Activated naive CD8-positive, alpha-beta T cell treated with anti-CD3 and anti-CD28 coated beads, Interleukin-2, amount 10 ng/mL, durations not matched to agents 7 days and 5 days (primary cell): ENCODE measurements at regions not wholly inside any gene's neighbourhood (a gene's known extent, or its start where the extent isn't known, plus 50 kb on each side); places are given as distances from the start of the nearest gene placed in this dataset.

Source experiments
- ATAC-seq: fragments of 150-1000 bp; cut with Tn5 transposase; one replicate; pipeline ENCODE4 v1.10.0; 2021; ENCODE audit warnings: low read depth, moderate library complexity
- POLR2A ChIA-PET: fragments of 350-600 bp; sonication (Branson Sonifier 250); formaldehyde crosslinking; loops from one replicate; lab custom pipeline; 2021; ENCODE audit warnings: antibody characterized with exemption; lab: Charles Lee
- DNase-seq: peaks from one replicate; pipeline ENCODE4 v3.0.0; 2021
- H3K27ac Mint-ChIP-seq: one replicate; pipeline ENCODE4 v1.8.0; 2022; ENCODE audit warnings: mild to moderate bottlenecking, mixed read lengths
- H3K27me3 Mint-ChIP-seq: one replicate; pipeline ENCODE4 v1.8.0; 2022; ENCODE audit warnings: mild to moderate bottlenecking, moderate library complexity, mixed read lengths
- H3K36me3 Mint-ChIP-seq: one replicate; pipeline ENCODE4 v1.8.0; 2021; ENCODE audit warnings: mild to moderate bottlenecking, mixed read lengths
- H3K4me1 Mint-ChIP-seq: one replicate; pipeline ENCODE4 v1.8.0; 2021; ENCODE audit warnings: mixed read lengths
- H3K4me3 Mint-ChIP-seq: one replicate; pipeline ENCODE4 v1.8.0; 2022; ENCODE audit warnings: mild to moderate bottlenecking, moderate library complexity, mixed read lengths
- H3K9me3 Mint-ChIP-seq: one replicate; pipeline ENCODE4 v1.8.0; 2021; ENCODE audit warnings: mixed read lengths

DNA sequence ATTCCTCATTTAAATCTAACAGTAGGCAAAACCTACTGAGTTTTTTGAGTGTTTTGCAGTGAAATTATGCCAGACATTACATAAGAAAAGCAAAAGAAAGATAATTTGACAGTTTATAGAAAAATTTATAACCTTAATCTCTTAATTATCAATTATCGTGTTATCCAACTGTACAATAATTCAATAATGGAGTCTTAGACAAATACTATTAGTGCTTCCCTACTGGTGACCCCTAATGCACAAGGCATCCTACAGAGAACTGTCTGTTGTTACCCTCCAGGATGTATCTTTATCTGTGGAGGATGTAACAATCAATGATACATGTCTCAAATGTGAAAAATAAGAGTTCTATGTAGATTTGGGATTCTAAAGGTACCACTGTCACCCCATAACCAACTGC is 1687.6 kb downstream of the GRIK2 start:
- Mint-ChIP-seq H3K27me3 (no peaks in the 10 kb centered on the region), H3K36me3 (no peaks in the 10 kb centered on the region), H3K27ac (no peak overlapping the region), H3K4me1 (no peaks in the 10 kb centered on the region), H3K9me3 (peaks cover 5% of the 10 kb centered on the region), H3K4me3 (no peak overlapping the region)
- POLR2A ChIA-PET: no interaction called here
- ATAC-seq (no peak), DNase-seq (no peak)

DNA sequence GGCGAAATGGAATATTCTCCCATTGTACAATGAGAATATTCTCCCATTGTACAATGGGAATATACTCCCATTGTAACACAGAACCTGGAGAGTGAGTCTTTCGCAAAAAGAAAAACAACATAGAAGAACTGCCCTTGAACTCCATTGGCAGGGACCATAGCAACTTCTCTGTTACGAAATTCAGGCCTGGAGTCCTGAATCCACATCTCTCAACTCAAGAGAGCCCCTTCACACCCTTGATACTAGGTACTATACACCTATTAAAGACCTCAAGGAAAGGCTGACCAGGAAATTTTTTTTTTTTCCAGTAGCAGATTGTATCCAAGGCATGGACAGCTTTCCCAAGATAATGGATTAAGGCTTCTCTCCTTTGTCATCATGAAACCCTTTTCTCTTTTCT is 1687.0 kb downstream of the GRIK2 start:
- ATAC-seq (no peak), DNase-seq (no peak)
- H3K27ac Mint-ChIP-seq: no peak overlapping the region
- H3K36me3 Mint-ChIP-seq: no peaks in the 10 kb centered on the region
- no peak overlapping the region for H3K4me3 Mint-ChIP-seq
- POLR2A ChIA-PET: no interaction called here
- H3K9me3 Mint-ChIP-seq: peaks cover 5% of the 10 kb centered on the region
- H3K4me1 Mint-ChIP-seq: no peaks in the 10 kb centered on the region
- no peaks in the 10 kb centered on the region for H3K27me3 Mint-ChIP-seq

DNA sequence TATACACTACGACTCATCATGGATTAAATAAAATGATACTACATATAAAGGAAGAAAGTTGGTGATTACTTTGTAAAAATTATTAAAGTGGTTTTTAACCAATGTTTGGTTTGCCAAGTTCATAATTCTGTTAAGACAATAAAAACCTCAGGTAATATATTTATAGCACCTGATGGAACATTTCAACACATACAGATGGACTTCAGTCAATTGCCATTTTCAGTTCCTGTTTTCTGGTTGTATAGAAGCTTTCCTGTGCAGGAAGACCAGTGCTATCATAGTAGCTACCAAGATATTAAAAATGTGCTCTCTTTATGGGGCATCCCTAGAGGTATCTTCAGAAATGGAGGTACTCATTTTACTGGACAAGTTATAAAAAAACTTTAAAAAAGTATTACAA is 1686.4 kb downstream of the GRIK2 start:
- Mint-ChIP-seq H3K9me3 (peaks cover 5% of the 10 kb centered on the region), H3K4me3 (no peak overlapping the region), H3K27me3 (no peaks in the 10 kb centered on the region), H3K27ac (no peak overlapping the region), H3K36me3 (no peaks in the 10 kb centered on the region), H3K4me1 (no peaks in the 10 kb centered on the region)
- POLR2A ChIA-PET: no interaction called here
- ATAC-seq: no peak
- no peak for DNase-seq

DNA sequence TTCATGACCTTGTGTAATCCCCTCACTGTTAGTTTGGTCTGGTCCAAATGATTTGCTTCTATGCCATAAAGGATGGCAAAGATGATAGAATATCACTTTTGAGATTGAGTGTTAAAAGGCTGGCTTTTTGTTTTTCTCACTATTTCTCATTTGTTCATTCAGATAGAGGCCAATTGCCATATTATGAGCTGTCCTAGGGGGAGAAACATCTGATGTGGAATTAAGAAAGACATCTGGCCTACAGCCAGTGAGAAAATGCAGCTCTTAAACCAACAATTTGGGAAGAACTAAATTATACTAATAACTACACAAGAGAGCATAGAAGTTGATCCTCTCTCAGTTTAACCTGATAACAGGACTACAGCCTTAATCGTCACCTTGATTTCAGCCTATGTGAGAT is 1668.6 kb downstream of the GRIK2 start:
- Mint-ChIP-seq H3K4me3 (no peak overlapping the region), H3K9me3 (peaks cover 5% of the 10 kb centered on the region), H3K27me3 (no peaks in the 10 kb centered on the region), H3K4me1 (no peaks in the 10 kb centered on the region), H3K36me3 (no peaks in the 10 kb centered on the region), H3K27ac (no peak overlapping the region)
- ATAC-seq: no peak
- DNase-seq: no peak
- POLR2A ChIA-PET: no interaction called here

DNA sequence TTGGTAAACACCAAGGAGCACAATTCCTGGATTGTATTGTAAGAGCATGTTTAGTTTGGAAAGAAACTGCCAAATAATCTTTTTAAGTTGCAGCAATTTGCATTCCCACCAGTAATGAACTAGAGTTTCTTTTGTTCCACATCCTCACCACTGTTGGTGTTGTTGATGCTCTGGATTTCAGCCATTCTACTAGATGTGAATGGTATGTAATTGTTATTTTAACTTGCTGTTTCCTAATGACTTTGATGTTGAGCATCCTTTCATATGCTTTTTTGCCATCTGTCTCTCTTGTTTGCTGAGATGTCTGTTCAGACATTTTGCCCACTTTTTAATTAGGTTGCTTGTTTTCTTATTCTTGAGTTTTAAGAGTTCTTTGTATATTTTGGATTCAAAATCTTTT is 1654.1 kb downstream of the GRIK2 start:
- peaks cover 6% of the 10 kb centered on the region for H3K9me3 Mint-ChIP-seq
- H3K27ac Mint-ChIP-seq: no peak overlapping the region
- H3K4me1 Mint-ChIP-seq: no peaks in the 10 kb centered on the region
- no peak overlapping the region for H3K4me3 Mint-ChIP-seq
- POLR2A ChIA-PET: no interaction called here
- ATAC-seq (no peak), DNase-seq (no peak)
- no peaks in the 10 kb centered on the region for H3K27me3 Mint-ChIP-seq
- H3K36me3 Mint-ChIP-seq: no peaks in the 10 kb centered on the region

- ATAC-seq (no peak), DNase-seq (no peak)
- no peak overlapping the region for H3K4me3 Mint-ChIP-seq
- no peak overlapping the region for H3K27ac Mint-ChIP-seq
- H3K27me3 Mint-ChIP-seq: no peaks in the 10 kb centered on the region
- H3K36me3 Mint-ChIP-seq: no peaks in the 10 kb centered on the region
- H3K4me1 Mint-ChIP-seq: no peaks in the 10 kb centered on the region
- POLR2A ChIA-PET: no interaction called here
- H3K9me3 Mint-ChIP-seq: peaks cover 1% of the 10 kb centered on the region
Observed at GRCh38 chr6:103042336-103042735, 1648.8 kb downstream of the GRIK2 start.

DNA sequence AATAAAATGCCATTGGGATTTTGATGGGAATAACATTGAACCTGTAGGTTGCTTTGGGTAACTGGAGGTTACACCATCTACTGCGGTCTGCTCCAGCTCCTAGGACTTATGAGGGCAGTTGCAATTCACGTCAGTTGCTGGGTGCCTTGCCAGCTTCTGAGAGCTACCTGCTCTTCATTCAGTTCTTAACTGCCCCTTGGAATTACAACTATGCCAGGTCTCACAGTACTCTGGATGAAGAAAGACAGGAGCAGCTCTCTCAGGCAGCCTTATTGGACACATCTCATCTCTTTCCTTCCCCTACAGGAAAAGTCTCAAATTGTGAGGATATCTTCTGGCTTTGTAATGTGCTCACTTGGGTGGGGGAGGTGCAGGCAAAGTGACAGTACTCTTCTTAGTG is 1643.3 kb downstream of the GRIK2 start:
- Mint-ChIP-seq H3K36me3 (no peaks in the 10 kb centered on the region), H3K4me3 (no peak overlapping the region), H3K27me3 (no peaks in the 10 kb centered on the region), H3K27ac (no peak overlapping the region), H3K9me3 (peaks cover 1% of the 10 kb centered on the region), H3K4me1 (no peaks in the 10 kb centered on the region)
- POLR2A ChIA-PET: no interaction called here
- ATAC-seq: no peak
- DNase-seq: no peak

DNA sequence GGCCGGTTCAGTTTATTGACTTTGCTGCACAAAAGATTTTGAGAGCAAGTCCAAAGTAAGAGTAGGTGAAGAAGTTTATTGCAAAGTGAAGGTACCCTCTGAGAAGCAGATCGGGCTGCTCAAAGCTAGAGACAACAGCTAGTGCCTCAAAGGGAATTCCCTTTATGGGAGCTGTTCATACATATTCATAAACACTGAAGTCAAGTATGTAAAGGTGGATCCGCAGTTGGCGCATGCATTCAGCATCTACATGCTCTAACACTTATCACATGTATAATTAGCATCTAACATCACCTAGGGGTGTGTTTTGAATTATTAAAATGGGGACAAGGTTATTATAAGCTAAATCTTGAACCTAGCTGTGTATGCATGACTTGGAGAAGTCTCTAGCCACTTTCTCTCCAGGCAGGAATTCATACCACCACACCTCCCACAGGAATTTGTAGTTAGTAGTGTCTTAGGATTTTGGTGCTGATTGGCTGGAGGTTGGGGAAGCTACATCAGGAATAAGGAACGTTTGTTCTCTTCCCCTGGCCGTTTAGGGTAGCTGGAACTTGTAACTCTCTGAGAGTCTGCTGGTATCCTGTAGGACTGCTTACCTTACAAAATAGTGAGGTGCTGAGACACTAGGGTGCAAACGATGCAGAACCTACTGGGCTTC is 1633.9 kb downstream of the GRIK2 start:
- ATAC-seq: no peak
- POLR2A ChIA-PET: no interaction called here
- no peak for DNase-seq
- no peak overlapping the region for H3K4me3 Mint-ChIP-seq
- no peaks in the 10 kb centered on the region for H3K4me1 Mint-ChIP-seq
- H3K27me3 Mint-ChIP-seq: no peaks in the 10 kb centered on the region
- H3K9me3 Mint-ChIP-seq: no peaks in the 10 kb centered on the region
- H3K27ac Mint-ChIP-seq: no peak overlapping the region
- H3K36me3 Mint-ChIP-seq: no peaks in the 10 kb centered on the region

DNA sequence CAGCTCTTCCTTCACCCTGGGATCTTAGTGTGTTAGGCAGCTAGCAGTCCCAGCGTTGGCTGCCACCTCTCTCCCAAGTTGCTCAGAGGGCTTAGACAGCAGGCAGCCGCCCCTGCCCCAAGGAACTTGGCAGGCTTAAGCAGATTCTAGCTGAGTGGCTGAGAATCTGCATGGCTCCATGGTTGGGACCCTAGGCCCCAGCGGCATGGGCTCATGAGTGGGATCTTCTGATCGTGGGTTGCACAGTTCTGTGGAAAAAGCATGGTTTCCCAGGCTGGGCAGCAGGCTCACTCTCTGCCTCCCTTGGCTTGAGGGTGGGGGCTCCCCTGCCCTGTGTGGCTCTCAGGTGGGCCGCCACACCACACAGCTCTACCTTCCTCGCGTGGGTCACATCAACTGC is 1624.9 kb downstream of the GRIK2 start:
- no peak for DNase-seq
- H3K4me3 Mint-ChIP-seq: no peak overlapping the region
- POLR2A ChIA-PET: no interaction called here
- no peaks in the 10 kb centered on the region for H3K4me1 Mint-ChIP-seq
- H3K36me3 Mint-ChIP-seq: no peaks in the 10 kb centered on the region
- H3K27me3 Mint-ChIP-seq: no peaks in the 10 kb centered on the region
- H3K27ac Mint-ChIP-seq: no peak overlapping the region
- H3K9me3 Mint-ChIP-seq: peaks cover 3% of the 10 kb centered on the region
- no peak for ATAC-seq

DNA sequence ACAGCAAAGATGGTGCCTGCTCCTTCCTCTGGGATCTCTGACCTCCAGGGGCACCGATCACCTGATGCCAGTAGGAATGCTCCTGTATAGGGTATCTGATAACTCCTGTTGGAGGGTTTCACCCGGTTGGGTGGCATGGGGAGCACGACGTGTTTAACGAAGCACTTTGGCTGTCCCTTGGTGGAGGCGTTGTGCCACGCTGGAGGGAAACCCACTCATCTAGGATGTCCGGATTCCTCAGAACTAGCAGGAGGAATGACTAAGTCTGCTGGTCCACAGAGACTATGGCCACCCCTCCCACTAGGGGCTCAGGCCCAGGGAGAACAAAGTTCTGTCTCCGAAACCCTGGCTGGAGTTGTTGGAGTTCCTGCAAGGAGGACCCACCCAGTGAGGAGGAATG is 1624.4 kb downstream of the GRIK2 start:
- H3K4me3 Mint-ChIP-seq: no peak overlapping the region
- POLR2A ChIA-PET: no interaction called here
- DNase-seq: no peak

DNA sequence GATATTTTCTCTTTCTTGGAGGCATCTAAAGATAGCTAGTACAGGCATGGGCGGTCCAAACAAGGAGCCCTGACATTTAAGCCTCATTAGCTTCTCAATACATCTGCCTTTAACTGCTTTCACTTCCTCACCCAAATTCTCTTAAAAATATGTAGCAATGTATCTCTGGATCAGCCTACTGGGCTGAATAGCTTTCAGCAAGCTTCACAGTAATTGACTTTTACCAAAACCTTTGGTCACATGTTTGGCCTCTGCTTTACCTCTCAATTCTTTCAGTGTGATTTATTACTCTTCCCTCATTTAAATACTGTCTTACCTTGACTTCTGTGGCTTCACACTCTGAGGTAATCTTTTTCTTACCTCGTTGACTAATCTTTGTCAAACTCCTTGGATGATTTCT is 1618.1 kb downstream of the GRIK2 start:
- Mint-ChIP-seq H3K4me3 (no peak overlapping the region), H3K36me3 (no peaks in the 10 kb centered on the region), H3K9me3 (peaks cover 1% of the 10 kb centered on the region), H3K4me1 (no peaks in the 10 kb centered on the region), H3K27me3 (no peaks in the 10 kb centered on the region), H3K27ac (no peak overlapping the region)
- ATAC-seq (no peak), DNase-seq (no peak)
- POLR2A ChIA-PET: no interaction called here

More for the DNA sequence above, 1624.4 kb downstream of the GRIK2 start:
- Mint-ChIP-seq H3K27me3 (no peaks in the 10 kb centered on the region), H3K27ac (no peak overlapping the region), H3K4me1 (no peaks in the 10 kb centered on the region), H3K36me3 (no peaks in the 10 kb centered on the region), H3K9me3 (peaks cover 3% of the 10 kb centered on the region)
- ATAC-seq: no peak

- Mint-ChIP-seq H3K27ac (no peak overlapping the region), H3K9me3 (peaks cover 5% of the 10 kb centered on the region), H3K36me3 (no peaks in the 10 kb centered on the region), H3K4me1 (no peaks in the 10 kb centered on the region), H3K4me3 (no peak overlapping the region), H3K27me3 (no peaks in the 10 kb centered on the region)
- DNase-seq (no peak), ATAC-seq (no peak)
- POLR2A ChIA-PET: no interaction called here
Observed at GRCh38 chr6:103002282-103002681, 1608.8 kb downstream of the GRIK2 start.

GRCh38 chr6:103001724-103002123 is 1608.2 kb downstream of the GRIK2 start:
- DNase-seq (no peak), ATAC-seq (no peak)
- no peak overlapping the region for H3K27ac Mint-ChIP-seq
- H3K4me1 Mint-ChIP-seq: no peaks in the 10 kb centered on the region
- H3K4me3 Mint-ChIP-seq: no peak overlapping the region
- H3K27me3 Mint-ChIP-seq: no peaks in the 10 kb centered on the region
- no peaks in the 10 kb centered on the region for H3K36me3 Mint-ChIP-seq
- POLR2A ChIA-PET: no interaction called here
- H3K9me3 Mint-ChIP-seq: peaks cover 5% of the 10 kb centered on the region

- Mint-ChIP-seq H3K4me3 (no peak overlapping the region), H3K27me3 (no peaks in the 10 kb centered on the region), H3K27ac (no peak overlapping the region), H3K9me3 (peaks cover 4% of the 10 kb centered on the region), H3K36me3 (no peaks in the 10 kb centered on the region), H3K4me1 (no peaks in the 10 kb centered on the region)
- no peak for ATAC-seq
- POLR2A ChIA-PET: no interaction called here
- no peak for DNase-seq
Observed at GRCh38 chr6:103000688-103001087, 1607.2 kb downstream of the GRIK2 start.

DNA sequence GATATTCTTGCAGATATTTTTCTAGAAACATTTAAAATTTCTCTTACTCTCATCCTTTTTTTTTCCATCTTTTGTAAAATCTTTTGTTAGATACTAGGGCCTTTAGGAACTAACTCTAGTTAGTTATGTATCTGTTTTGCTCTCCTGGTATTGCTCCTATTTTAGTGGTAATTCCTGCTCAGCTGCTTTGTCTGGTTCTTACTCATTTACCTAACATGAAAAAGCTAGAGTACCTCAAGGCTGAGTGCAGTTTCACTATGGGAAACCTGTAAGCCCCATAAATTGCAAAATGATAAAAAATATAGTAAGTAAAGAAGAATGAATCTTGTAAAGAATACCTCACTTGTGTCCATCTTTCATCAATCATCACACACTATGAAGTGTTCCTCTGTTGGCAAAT is 1602.0 kb downstream of the GRIK2 start:
- POLR2A ChIA-PET: no interaction called here

More for the DNA sequence above, 1602.0 kb downstream of the GRIK2 start:
- Mint-ChIP-seq H3K27ac (no peak overlapping the region), H3K9me3 (no peaks in the 10 kb centered on the region), H3K36me3 (no peaks in the 10 kb centered on the region), H3K27me3 (no peaks in the 10 kb centered on the region), H3K4me1 (no peaks in the 10 kb centered on the region), H3K4me3 (no peak overlapping the region)
- no peak for ATAC-seq
- no peak for DNase-seq
